GM12878 (cell line): ENCODE measurements at regions not wholly inside any gene's neighbourhood (a gene's known extent, or its start where the extent isn't known, plus 50 kb on each side); places are given as distances from the start of the nearest gene placed in this dataset.

ENCODE experiments used
- SUPT20H ChIP-seq: IDR thresholded peaks from 2 replicates; pipeline ENCODE4 v1.6.1; 2011; ENCODE audit warnings: low read depth, mild to moderate bottlenecking, low read length, moderate library complexity, borderline replicate concordance; ENCODE audit not compliant: control insufficient read depth
- YY1 ChIP-seq: IDR thresholded peaks from 2 replicates; pipeline ENCODE4 v1.6.1; 2011; ENCODE audit warnings: low read depth, mild to moderate bottlenecking, low read length

GRCh38 chr7:159253657-159254056, 109.0 kb upstream of the VIPR2 start:
- no peak for TF ChIP-seq YY1
- TF ChIP-seq SUPT20H, result no peak
